Esophagus muscularis mucosa (tissue), 4 donors: ENCODE measurements at regions not wholly inside any gene's neighbourhood (a gene's known extent, or its start where the extent isn't known, plus 50 kb on each side); places are given as distances from the start of the nearest gene placed in this dataset.

ENCODE experiments used
- DNase-seq: peaks from one replicate; pipeline ENCODE4 v3.0.0-alpha.2; 2017; ENCODE audit errors: extremely low spot score
- H3K27ac ChIP-seq, 4 donors: fragments of 200-600 bp; sonication (generic); replicated peaks in 1 of 4; 1 replicate in 3 of 4; 2 replicates in 1 of 4; pipeline ENCODE4 v1.5.1; 2016 to 2019; ENCODE audit warnings: mild to moderate bottlenecking in 1 of 4
- H3K27me3 ChIP-seq, 4 donors: fragments of 200-600 bp; sonication (generic); one replicate each; pipeline versions ENCODE4 v1.5.1 to v1.6.0; 2016 to 2019
- H3K36me3 ChIP-seq, 4 donors: fragments of 200-600 bp; sonication (generic); one replicate each; pipeline ENCODE4 v1.5.1; 2016 to 2019
- H3K4me1 ChIP-seq, 4 donors: fragments of 200-600 bp; sonication (generic); one replicate each; pipeline ENCODE4 v1.5.1; 2016 to 2019
- H3K4me3 ChIP-seq, 4 donors: fragments of 200-600 bp; sonication (generic); 1 replicate in 2 of 4; 2 replicates in 2 of 4; pipeline ENCODE4 v1.5.1; 2016 to 2019; ENCODE audit warnings: mild to moderate bottlenecking in 4 of 4, moderate library complexity in 1 of 4
- H3K9me3 ChIP-seq, 4 donors: fragments of 200-600 bp; sonication (generic); 1 replicate in 3 of 4; 2 replicates in 1 of 4; pipeline ENCODE4 v1.5.1; 2016 to 2019
- EP300 ChIP-seq: sonication (generic); formaldehyde crosslinking; IDR thresholded peaks from one replicate; pipeline ENCODE4 v1.6.1; 2017; ENCODE audit warnings: antibody characterized with exemption
- POLR2A ChIP-seq: fragments of 450-650 bp; IDR thresholded peaks from one replicate; pipeline ENCODE4 v1.6.1; 2017; ENCODE audit warnings: antibody characterized with exemption, moderate library complexity, mild to moderate bottlenecking, low read depth
- POLR2AphosphoS5 ChIP-seq, 2 donors: sonication (generic); formaldehyde crosslinking; IDR thresholded peaks; one replicate each; pipeline ENCODE4 v1.6.1; 2017; ENCODE audit warnings: antibody characterized with exemption in 2 of 2
- WGBS: methylation state at CpG from one replicate; pipeline ENCODE4 v1.1.5; 2018; 5-methylcytosine and 5-hydroxymethylcytosine counted together
- intact Hi-C: fragments of 100-400 bp; cut with DNase I; formaldehyde crosslinking; loops from one replicate; pipeline ENCODE4 v1.15.1; 2023
- TF ChIP-seq, protein P1 (sequence below), 3 experiments: fragments of 200-600 bp in 2 of 3; fragments of 450-650 bp in 1 of 3; sonication (generic) in 2 of 3; IDR thresholded peaks; one replicate each; pipeline ENCODE4 v1.5.1; 2017 to 2019; ENCODE audit warnings: antibody characterized with exemption in 3 of 3, mild to moderate bottlenecking in 2 of 3, moderate library complexity in 1 of 3

- peaks cover 0 to 29% (median 22%) of the 10 kb centered on the region in 4 donors for H3K4me1 ChIP-seq
- no peaks in the 10 kb centered on the region for H3K9me3 ChIP-seq
- DNase-seq: no peak
- H3K36me3 ChIP-seq: no peaks in the 10 kb centered on the region
- WGBS: 17% methylated on average over 2 of the region's 2 CpGs
- intact Hi-C loops: no loop called here
- H3K4me3 ChIP-seq: no peak overlapping the region
- H3K27ac ChIP-seq: peak overlapping the region in 1 of 4 donors; percentile 22
- TF ChIP-seq POLR2AphosphoS5 (IDR thresholded peaks at IDR 0.05) (no peak), EP300 (no peak), POLR2A (no peak)
- TF ChIP-seq, protein P1, sequence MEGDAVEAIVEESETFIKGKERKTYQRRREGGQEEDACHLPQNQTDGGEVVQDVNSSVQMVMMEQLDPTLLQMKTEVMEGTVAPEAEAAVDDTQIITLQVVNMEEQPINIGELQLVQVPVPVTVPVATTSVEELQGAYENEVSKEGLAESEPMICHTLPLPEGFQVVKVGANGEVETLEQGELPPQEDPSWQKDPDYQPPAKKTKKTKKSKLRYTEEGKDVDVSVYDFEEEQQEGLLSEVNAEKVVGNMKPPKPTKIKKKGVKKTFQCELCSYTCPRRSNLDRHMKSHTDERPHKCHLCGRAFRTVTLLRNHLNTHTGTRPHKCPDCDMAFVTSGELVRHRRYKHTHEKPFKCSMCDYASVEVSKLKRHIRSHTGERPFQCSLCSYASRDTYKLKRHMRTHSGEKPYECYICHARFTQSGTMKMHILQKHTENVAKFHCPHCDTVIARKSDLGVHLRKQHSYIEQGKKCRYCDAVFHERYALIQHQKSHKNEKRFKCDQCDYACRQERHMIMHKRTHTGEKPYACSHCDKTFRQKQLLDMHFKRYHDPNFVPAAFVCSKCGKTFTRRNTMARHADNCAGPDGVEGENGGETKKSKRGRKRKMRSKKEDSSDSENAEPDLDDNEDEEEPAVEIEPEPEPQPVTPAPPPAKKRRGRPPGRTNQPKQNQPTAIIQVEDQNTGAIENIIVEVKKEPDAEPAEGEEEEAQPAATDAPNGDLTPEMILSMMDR (IDR thresholded peaks at IDR 0.05): no peak
- H3K27me3 ChIP-seq: no peaks in the 10 kb centered on the region
These were observed 213.9 kb upstream of the CNR1 start for GRCh38 chr6:88380083-88380482.

DNA sequence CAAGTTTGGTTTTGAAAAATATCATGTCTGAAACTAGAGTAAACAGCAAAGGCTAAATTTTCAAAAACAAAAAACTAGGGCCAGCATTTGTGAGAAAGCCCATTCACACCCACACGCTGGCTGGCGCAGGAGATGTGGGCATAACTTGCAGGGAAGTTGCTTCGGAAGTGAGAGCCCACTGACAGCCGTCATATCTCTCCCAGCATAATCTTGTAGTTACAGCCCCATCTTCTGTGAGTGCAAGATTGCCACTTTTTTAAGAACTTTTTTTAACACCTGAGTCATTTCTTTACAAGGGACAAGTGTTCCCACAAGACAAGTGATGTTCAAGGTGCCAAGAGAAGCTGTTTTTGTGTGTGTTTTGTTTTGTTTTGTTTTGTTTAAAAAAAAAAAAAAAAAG is 212.5 kb upstream of the CNR1 start:
- Histone ChIP-seq H3K36me3 (no peaks in the 10 kb centered on the region), H3K9me3 (no peaks in the 10 kb centered on the region), H3K4me1 (peaks cover 0 to 29% (median 22%) of the 10 kb centered on the region in 4 donors), H3K27me3 (no peaks in the 10 kb centered on the region), H3K4me3 (no peak overlapping the region), H3K27ac (no peak overlapping the region)
- intact Hi-C loops: no loop called here
- TF ChIP-seq POLR2AphosphoS5 (IDR thresholded peaks at IDR 0.05) (no peak), EP300 (no peak), POLR2A (no peak)
- TF ChIP-seq, protein P1 (IDR thresholded peaks at IDR 0.05): no peak
- DNase-seq: no peak
- 89% methylated on average over 4 of the region's 4 CpGs for WGBS

DNA sequence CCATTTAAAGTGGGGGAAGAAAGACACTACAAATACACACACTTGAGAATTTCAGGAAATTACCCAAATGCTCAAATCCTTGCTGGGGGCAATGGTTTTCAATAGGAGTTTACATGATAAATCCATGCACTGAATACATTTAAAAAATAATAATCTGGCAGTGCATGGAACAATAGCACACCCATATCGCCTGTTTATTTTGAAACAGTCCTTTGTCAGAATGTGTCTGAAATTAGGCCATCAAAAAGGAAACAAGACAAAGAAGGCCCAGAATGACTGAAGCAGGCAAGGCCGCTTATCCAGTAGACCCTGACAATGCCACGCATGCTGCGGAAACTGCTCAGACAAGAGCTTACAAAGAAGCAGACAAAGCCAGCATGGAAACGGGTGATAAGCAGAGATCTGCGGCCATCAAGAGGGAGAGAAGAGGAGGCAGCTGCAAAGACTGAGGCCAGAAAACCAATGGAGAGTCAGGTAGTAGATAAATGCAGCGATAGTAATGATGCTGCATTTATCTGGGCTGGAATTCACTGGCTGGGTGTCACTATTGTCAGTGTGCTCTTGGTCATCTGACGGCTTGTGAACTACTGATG is 211.9 kb upstream of the CNR1 start:
- no peak for DNase-seq
- Histone ChIP-seq H3K36me3 (no peaks in the 10 kb centered on the region), H3K4me3 (no peak overlapping the region), H3K27me3 (no peaks in the 10 kb centered on the region), H3K9me3 (no peaks in the 10 kb centered on the region), H3K4me1 (peaks cover 0 to 29% (median 22%) of the 10 kb centered on the region in 4 donors), H3K27ac (no peak overlapping the region)
- intact Hi-C loops: no loop called here
- whole genome bisulfite sequencing: 91% methylated on average over 8 of the region's 8 CpGs
- TF ChIP-seq EP300 (no peak), POLR2A (no peak)
- TF ChIP-seq, protein P1 (IDR thresholded peaks at IDR 0.05): no peak

DNA sequence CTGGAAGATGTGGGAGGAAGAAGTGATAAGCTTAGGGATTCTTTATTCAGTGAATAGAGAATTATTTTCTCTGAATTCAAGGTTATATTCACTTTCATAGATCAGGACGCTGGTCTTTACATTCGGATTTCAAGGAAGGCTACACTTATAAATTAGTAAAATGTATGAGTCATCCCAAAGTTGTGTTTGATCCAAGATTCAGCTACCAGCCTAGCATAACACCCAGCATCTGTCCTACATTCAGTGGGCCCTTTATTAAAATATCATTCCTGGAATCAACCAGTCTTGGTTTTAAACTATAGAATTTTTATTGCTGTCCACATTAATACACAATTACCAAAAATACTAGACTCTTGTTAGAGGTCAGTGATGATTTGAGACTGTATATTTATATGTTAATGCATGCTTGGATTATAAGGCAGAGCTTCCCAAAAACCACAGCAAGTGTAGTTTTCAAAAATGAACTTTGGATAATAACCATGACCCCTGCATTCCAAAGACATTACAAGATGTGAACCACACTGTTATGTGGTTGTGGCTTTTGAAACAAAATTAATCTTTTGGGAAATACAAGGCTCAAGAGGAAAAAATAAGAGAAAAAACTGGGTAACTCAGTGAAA is 210.7 kb upstream of the CNR1 start:
- Histone ChIP-seq H3K27ac (peak overlapping the region in 1 of 4 donors; percentile 45), H3K36me3 (no peaks in the 10 kb centered on the region), H3K9me3 (no peaks in the 10 kb centered on the region), H3K27me3 (no peaks in the 10 kb centered on the region), H3K4me1 (peaks cover 0 to 29% (median 22%) of the 10 kb centered on the region in 4 donors), H3K4me3 (no peak overlapping the region)
- 62% methylated on average over 2 of the region's 2 CpGs for WGBS
- intact Hi-C loops: no loop called here
- DNase-seq: no peak
- TF ChIP-seq EP300: no peak

DNA sequence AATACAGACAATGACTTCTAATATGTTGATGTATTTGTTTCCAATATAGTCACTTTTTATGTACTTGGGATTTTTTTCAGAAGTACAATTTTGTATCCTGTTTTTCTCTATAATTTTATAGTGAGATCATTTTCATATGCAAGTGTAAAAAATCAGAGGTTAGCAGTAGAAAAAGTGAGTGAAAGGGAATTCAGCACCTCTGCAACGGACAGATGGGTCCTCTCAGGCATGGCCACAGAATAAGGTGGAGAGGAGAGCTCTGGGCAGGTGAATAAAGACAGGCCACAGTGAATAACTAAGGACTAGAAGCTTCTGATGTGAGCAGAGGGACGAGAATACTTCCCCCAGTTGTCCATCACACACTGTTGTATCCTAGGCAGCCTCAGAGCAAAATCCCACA is 210.1 kb upstream of the CNR1 start:
- Histone ChIP-seq H3K4me1 (peaks cover 0 to 29% (median 22%) of the 10 kb centered on the region in 4 donors), H3K4me3 (no peak overlapping the region), H3K9me3 (no peaks in the 10 kb centered on the region), H3K27ac (peak overlapping the region in 2 of 4 donors; percentile 20 to 45), H3K27me3 (no peaks in the 10 kb centered on the region), H3K36me3 (no peaks in the 10 kb centered on the region)
- intact Hi-C loops: no loop called here
- TF ChIP-seq, protein P1 (IDR thresholded peaks at IDR 0.05): no peak
- TF ChIP-seq EP300 (no peak), POLR2A (no peak), POLR2AphosphoS5 (IDR thresholded peaks at IDR 0.05) (no peak)
- no peak for DNase-seq
- 72% methylated on average over 2 of the region's 2 CpGs for WGBS
